HEK293 (cell line): ENCODE measurements at regions not wholly inside any gene's neighbourhood (a gene's known extent, or its start where the extent isn't known, plus 50 kb on each side); places are given as distances from the start of the nearest gene placed in this dataset.

Source experiments
- GLI4 ChIP-seq: fragments of 450-650 bp; formaldehyde crosslinking; IDR thresholded peaks from 2 replicates; pipeline ENCODE4 v1.5.1; 2016; ENCODE audit warnings: missing biosample characterization, missing genetic modification characterization
- KLF9 ChIP-seq: fragments of 450-650 bp; formaldehyde crosslinking; IDR thresholded peaks from 2 replicates; pipeline ENCODE4 v1.5.1; 2016; ENCODE audit warnings: missing biosample characterization, missing genetic modification characterization, low read depth
- REST ChIP-seq: fragments of 450-650 bp; formaldehyde crosslinking; IDR thresholded peaks from 2 replicates; pipeline ENCODE4 v1.5.1; 2016; ENCODE audit warnings: missing biosample characterization, missing genetic modification characterization
- ZNF175 ChIP-seq: fragments of 450-650 bp; formaldehyde crosslinking; IDR thresholded peaks from 2 replicates; pipeline ENCODE4 v1.5.1; 2016; ENCODE audit warnings: missing biosample characterization, missing genetic modification characterization
- ZNF274 ChIP-seq, 2 experiments: fragments of 200-500 bp in 1 of 2; fragments of 450-650 bp in 1 of 2; sonication (Bioruptor generic) in 1 of 2; formaldehyde crosslinking in 1 of 2; IDR thresholded peaks; 2 replicates each; pipeline versions ENCODE4 v1.5.1 to v1.6.1; 2014 to 2016; ENCODE audit warnings: borderline replicate concordance in 1 of 2, inconsistent platforms in 1 of 2, low read length in 1 of 2, missing biosample characterization in 1 of 2, missing genetic modification characterization in 1 of 2
- TF ChIP-seq, protein P1 (sequence below): fragments of 450-650 bp; formaldehyde crosslinking; IDR thresholded peaks from 2 replicates; pipeline ENCODE4 v1.5.1; 2016; ENCODE audit warnings: missing biosample characterization, missing genetic modification characterization

- TF ChIP-seq, protein P1, sequence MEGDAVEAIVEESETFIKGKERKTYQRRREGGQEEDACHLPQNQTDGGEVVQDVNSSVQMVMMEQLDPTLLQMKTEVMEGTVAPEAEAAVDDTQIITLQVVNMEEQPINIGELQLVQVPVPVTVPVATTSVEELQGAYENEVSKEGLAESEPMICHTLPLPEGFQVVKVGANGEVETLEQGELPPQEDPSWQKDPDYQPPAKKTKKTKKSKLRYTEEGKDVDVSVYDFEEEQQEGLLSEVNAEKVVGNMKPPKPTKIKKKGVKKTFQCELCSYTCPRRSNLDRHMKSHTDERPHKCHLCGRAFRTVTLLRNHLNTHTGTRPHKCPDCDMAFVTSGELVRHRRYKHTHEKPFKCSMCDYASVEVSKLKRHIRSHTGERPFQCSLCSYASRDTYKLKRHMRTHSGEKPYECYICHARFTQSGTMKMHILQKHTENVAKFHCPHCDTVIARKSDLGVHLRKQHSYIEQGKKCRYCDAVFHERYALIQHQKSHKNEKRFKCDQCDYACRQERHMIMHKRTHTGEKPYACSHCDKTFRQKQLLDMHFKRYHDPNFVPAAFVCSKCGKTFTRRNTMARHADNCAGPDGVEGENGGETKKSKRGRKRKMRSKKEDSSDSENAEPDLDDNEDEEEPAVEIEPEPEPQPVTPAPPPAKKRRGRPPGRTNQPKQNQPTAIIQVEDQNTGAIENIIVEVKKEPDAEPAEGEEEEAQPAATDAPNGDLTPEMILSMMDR (tag by site-specific recombination): no peak
- no peak for TF ChIP-seq ZNF175
- no peak for TF ChIP-seq REST
- no peak for TF ChIP-seq ZNF274 (IDR thresholded peaks at IDR 0.05; ENCODE audit: low read length)
- TF ChIP-seq ZNF274 (tag by site-specific recombination; IDR thresholded peaks at IDR 0.05; ENCODE audit: borderline replicate concordance): no peak
- no peak for TF ChIP-seq GLI4
- TF ChIP-seq KLF9: no peak
These were observed 360.4 kb upstream of the CELF2 start for GRCh38 chr10:10657139-10657760.
